Liver (tissue), 8 donors: ENCODE measurements at regions not wholly inside any gene's neighbourhood (a gene's known extent, or its start where the extent isn't known, plus 50 kb on each side); places are given as distances from the start of the nearest gene placed in this dataset.

Experiments
- DNase-seq: peaks from one replicate; pipeline ENCODE4 v3.0.0-alpha.2; 2017; ENCODE audit warnings: low spot score
- H3K27ac ChIP-seq, 2 donors: one replicate each; pipeline ENCODE4 v1.7.0; 2013; ENCODE audit warnings: inconsistent platforms in 2 of 2, low read length in 2 of 2, control low read depth in 1 of 2, low read depth in 1 of 2, mild to moderate bottlenecking in 1 of 2
- H3K27me3 ChIP-seq, 4 donors: one replicate each; pipeline versions ENCODE4 v1.6.1 to v1.7.0; 2013; ENCODE audit warnings: low read length in 3 of 4, inconsistent platforms in 1 of 4, mild to moderate bottlenecking in 1 of 4, moderate library complexity in 1 of 4; ENCODE audit not compliant: control insufficient read depth in 4 of 4, insufficient read depth in 4 of 4
- H3K36me3 ChIP-seq, 4 donors: one replicate each; pipeline versions ENCODE4 v1.6.1 to v1.7.0; 2013; ENCODE audit warnings: low read length in 3 of 4, mild to moderate bottlenecking in 3 of 4, low read depth in 1 of 4, moderate library complexity in 1 of 4; ENCODE audit not compliant: control insufficient read depth in 4 of 4, insufficient read depth in 3 of 4
- H3K4me1 ChIP-seq, 4 donors: one replicate each; pipeline versions ENCODE4 v1.6.1 to v1.7.0; 2013; ENCODE audit warnings: low read length in 3 of 4, mild to moderate bottlenecking in 3 of 4, moderate library complexity in 1 of 4; ENCODE audit not compliant: control insufficient read depth in 4 of 4, insufficient read depth in 4 of 4
- H3K4me3 ChIP-seq, 3 donors: one replicate each; pipeline versions ENCODE4 v1.6.1 to v1.7.0; 2013; ENCODE audit warnings: low read length in 3 of 3, control low read depth in 1 of 3, low read depth in 1 of 3, mild to moderate bottlenecking in 1 of 3
- H3K9ac ChIP-seq, 2 donors: one replicate each; pipeline ENCODE4 v1.7.0; 2013; ENCODE audit warnings: low read length in 2 of 2, mild to moderate bottlenecking in 2 of 2, moderate library complexity in 2 of 2, control low read depth in 1 of 2, low read depth in 1 of 2
- H3K9me3 ChIP-seq, 4 donors: one replicate each; pipeline versions ENCODE4 v1.6.1 to v1.7.0; 2013; ENCODE audit warnings: low read length in 3 of 4; ENCODE audit not compliant: control insufficient read depth in 4 of 4
- EGR1 ChIP-seq, 2 donors: IDR thresholded peaks; 2 replicates each; pipeline ENCODE4 v1.6.1; 2016 to 2018; ENCODE audit warnings: antibody characterized with exemption in 2 of 2, low read depth in 2 of 2
- FOXA2 ChIP-seq: IDR thresholded peaks from 2 replicates; pipeline ENCODE4 v1.6.1; 2016; ENCODE audit warnings: antibody characterized with exemption
- HNF4A ChIP-seq, 2 donors: conservative IDR thresholded peaks; 2 replicates each; pipeline ENCODE4 v1.6.1; 2016; ENCODE audit warnings: antibody characterized with exemption in 2 of 2, mild to moderate bottlenecking in 2 of 2
- HNF4G ChIP-seq: IDR thresholded peaks from 2 replicates; pipeline ENCODE4 v1.6.1; 2016; ENCODE audit warnings: antibody characterized with exemption
- JUND ChIP-seq, 2 donors: IDR thresholded peaks; 2 replicates each; pipeline ENCODE4 v1.6.1; 2016; ENCODE audit warnings: antibody characterized with exemption in 2 of 2
- NR2F2 ChIP-seq: IDR thresholded peaks from 2 replicates; pipeline ENCODE4 v1.6.1; 2016; ENCODE audit warnings: antibody characterized with exemption
- RXRA ChIP-seq, 2 donors: IDR thresholded peaks; 2 replicates each; pipeline ENCODE4 v1.6.1; 2017 to 2018; ENCODE audit warnings: antibody characterized with exemption in 2 of 2, mild to moderate bottlenecking in 1 of 2
- SP1 ChIP-seq: IDR thresholded peaks from 2 replicates; pipeline ENCODE4 v1.6.1; 2018; ENCODE audit warnings: antibody characterized with exemption, mild to moderate bottlenecking
- TAF1 ChIP-seq: conservative IDR thresholded peaks from 2 replicates; pipeline ENCODE4 v1.6.1; 2016; ENCODE audit warnings: antibody characterized with exemption, mild to moderate bottlenecking
- WGBS: extraction: QIAGEN DNeasy Blood & Tissue Kit; methylation state at CpG from one replicate; pipeline ENCODE4 v1.1.7; 2013; 5-methylcytosine and 5-hydroxymethylcytosine counted together
- TF ChIP-seq, protein P1 (sequence below): IDR thresholded peaks from 2 replicates; pipeline ENCODE4 v1.6.1; 2016; ENCODE audit warnings: antibody characterized with exemption
- TF ChIP-seq, protein P2 (sequence below): IDR thresholded peaks from 2 replicates; pipeline ENCODE4 v1.6.1; 2016; ENCODE audit warnings: antibody characterized with exemption
- TF ChIP-seq, protein P3 (sequence below): fragments of 150-350 bp; IDR thresholded peaks from 2 replicates; pipeline ENCODE4 v1.5.1; 2017; ENCODE audit warnings: improper control_type of control experiment, low read depth, low read length; ENCODE audit not compliant: missing input control
- TF ChIP-seq, protein P4 (sequence below): IDR thresholded peaks from 2 replicates; pipeline ENCODE4 v1.6.1; 2016; ENCODE audit warnings: antibody characterized with exemption, mild to moderate bottlenecking
- donor health status: healthy.
- donor health status: healthy.
- donor health status: healthy.
- donor health status: healthy.
- donor health status: healthy.

DNA sequence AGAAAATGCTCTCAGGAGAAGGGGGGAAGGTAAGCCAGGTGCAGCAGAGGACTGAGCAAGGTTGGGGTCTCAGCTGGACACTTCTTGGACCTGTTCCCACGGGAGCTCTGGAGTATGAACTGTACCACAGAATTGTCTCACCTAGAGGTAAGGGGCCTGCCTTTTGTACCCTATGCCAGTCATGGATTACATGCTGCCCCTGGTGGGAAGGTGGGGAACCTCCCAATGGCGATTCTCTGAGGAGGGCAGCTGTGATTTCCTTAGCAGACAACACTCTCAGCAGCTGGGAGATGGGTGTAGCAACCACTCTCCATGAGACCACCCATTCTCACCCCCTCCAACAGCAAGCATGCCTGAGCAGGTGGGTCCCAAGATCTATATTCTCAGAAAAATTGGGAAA is 329.4 kb upstream of the CTNNB1 start (continued):
- TF ChIP-seq, protein P1, sequence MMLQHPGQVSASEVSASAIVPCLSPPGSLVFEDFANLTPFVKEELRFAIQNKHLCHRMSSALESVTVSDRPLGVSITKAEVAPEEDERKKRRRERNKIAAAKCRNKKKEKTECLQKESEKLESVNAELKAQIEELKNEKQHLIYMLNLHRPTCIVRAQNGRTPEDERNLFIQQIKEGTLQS = no peak

DNA sequence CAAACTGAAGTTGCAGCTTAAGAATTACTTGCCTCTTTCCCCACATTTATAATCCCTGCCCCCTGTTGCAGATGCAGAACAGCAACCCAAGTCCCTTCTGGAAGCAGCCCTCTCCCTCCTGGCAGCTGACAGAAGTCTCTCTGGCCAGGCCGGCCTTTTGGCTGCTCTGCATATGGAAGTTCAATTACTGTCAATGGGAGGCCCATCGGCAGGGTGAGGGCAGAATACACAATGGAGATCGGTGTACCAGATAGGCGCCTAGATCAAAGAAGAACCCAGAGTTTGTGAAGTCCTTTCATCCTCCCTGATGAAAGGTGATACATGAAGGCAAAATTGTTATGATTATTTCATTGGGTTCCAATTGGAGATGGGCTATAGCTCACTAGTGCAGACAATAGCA is 327.9 kb upstream of the CTNNB1 start:
- WGBS = 71% methylated on average over 4 of the region's 4 CpGs
- no peak for DNase-seq
- no peak overlapping the region for H3K9ac ChIP-seq
- no peaks in the 10 kb centered on the region for H3K4me1 ChIP-seq
- H3K27ac ChIP-seq = no peak overlapping the region
- H3K27me3 ChIP-seq = no peaks in the 10 kb centered on the region
- no peaks in the 10 kb centered on the region for H3K36me3 ChIP-seq
- H3K4me3 ChIP-seq = no peak overlapping the region
- TF ChIP-seq EGR1 (IDR thresholded peaks at IDR 0.05; ENCODE audit: low read depth in 2 of 2) (no peak), SP1 (no peak), TAF1 (no peak)
- no peaks in the 10 kb centered on the region for H3K9me3 ChIP-seq

DNA sequence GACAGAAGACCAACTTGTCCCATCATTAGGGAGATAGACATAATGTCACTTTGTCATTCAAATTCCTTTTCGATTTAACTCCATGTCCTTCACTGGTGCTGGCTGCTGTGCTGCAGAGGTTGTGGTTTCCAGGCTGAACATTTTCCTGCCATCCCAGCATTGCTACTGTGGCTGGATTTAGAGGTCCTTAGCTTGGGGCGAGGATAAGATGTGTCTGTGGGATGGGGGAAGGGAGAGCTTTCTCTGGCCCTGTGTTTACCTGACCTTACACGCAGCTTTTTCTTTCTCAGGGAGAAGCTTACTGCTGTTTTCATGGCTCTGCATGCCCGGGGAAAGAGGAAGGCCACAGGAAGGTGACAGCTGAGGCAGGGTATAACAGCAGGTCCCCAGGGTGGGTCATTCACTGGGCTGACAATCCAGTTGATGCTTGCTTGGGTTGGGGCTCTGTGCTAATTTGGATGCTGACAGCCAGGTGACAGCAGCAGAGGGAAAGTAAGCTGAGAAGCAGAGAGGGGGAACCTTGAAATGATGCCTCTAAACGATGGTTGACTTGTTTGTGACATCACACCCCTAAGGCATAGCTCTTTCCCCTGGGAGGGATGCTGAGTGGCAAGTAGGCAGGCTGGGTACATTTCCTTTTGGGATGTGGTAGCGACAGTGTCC is 326.9 kb upstream of the CTNNB1 start:
- 69% methylated on average over 6 of the region's 6 CpGs for WGBS
- Histone ChIP-seq H3K36me3 (no peaks in the 10 kb centered on the region), H3K9ac (no peak overlapping the region), H3K4me1 (no peaks in the 10 kb centered on the region), H3K27ac (no peak overlapping the region), H3K27me3 (no peaks in the 10 kb centered on the region), H3K4me3 (no peak overlapping the region), H3K9me3 (no peaks in the 10 kb centered on the region)
- no peak for DNase-seq
- TF ChIP-seq HNF4A (conservative IDR thresholded peaks at IDR 0.05) (no peak), RXRA (IDR thresholded peaks at IDR 0.05) (no peak), SP1 (no peak), FOXA2 (no peak), NR2F2 (no peak), HNF4G (no peak), JUND (IDR thresholded peaks at IDR 0.05) (no peak)
- TF ChIP-seq, protein P2, sequence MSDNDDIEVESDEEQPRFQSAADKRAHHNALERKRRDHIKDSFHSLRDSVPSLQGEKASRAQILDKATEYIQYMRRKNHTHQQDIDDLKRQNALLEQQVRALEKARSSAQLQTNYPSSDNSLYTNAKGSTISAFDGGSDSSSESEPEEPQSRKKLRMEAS = no peak
- TF ChIP-seq, protein P3, sequence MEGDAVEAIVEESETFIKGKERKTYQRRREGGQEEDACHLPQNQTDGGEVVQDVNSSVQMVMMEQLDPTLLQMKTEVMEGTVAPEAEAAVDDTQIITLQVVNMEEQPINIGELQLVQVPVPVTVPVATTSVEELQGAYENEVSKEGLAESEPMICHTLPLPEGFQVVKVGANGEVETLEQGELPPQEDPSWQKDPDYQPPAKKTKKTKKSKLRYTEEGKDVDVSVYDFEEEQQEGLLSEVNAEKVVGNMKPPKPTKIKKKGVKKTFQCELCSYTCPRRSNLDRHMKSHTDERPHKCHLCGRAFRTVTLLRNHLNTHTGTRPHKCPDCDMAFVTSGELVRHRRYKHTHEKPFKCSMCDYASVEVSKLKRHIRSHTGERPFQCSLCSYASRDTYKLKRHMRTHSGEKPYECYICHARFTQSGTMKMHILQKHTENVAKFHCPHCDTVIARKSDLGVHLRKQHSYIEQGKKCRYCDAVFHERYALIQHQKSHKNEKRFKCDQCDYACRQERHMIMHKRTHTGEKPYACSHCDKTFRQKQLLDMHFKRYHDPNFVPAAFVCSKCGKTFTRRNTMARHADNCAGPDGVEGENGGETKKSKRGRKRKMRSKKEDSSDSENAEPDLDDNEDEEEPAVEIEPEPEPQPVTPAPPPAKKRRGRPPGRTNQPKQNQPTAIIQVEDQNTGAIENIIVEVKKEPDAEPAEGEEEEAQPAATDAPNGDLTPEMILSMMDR = no peak
- TF ChIP-seq, protein P1 = no peak
- TF ChIP-seq, protein P4, sequence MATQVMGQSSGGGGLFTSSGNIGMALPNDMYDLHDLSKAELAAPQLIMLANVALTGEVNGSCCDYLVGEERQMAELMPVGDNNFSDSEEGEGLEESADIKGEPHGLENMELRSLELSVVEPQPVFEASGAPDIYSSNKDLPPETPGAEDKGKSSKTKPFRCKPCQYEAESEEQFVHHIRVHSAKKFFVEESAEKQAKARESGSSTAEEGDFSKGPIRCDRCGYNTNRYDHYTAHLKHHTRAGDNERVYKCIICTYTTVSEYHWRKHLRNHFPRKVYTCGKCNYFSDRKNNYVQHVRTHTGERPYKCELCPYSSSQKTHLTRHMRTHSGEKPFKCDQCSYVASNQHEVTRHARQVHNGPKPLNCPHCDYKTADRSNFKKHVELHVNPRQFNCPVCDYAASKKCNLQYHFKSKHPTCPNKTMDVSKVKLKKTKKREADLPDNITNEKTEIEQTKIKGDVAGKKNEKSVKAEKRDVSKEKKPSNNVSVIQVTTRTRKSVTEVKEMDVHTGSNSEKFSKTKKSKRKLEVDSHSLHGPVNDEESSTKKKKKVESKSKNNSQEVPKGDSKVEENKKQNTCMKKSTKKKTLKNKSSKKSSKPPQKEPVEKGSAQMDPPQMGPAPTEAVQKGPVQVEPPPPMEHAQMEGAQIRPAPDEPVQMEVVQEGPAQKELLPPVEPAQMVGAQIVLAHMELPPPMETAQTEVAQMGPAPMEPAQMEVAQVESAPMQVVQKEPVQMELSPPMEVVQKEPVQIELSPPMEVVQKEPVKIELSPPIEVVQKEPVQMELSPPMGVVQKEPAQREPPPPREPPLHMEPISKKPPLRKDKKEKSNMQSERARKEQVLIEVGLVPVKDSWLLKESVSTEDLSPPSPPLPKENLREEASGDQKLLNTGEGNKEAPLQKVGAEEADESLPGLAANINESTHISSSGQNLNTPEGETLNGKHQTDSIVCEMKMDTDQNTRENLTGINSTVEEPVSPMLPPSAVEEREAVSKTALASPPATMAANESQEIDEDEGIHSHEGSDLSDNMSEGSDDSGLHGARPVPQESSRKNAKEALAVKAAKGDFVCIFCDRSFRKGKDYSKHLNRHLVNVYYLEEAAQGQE = no peak
